Limb (tissue), 2 donors: ENCODE measurements at regions not wholly inside any gene's neighbourhood (a gene's known extent, or its start where the extent isn't known, plus 50 kb on each side); places are given as distances from the start of the nearest gene placed in this dataset.

Experiments used
- DNase-seq, 2 donors: peaks; one replicate each; pipeline ENCODE4 v3.0.0-alpha.2; 2016; ENCODE audit errors: extremely low spot score in 2 of 2

- no peak for DNase-seq
Measured at GRCh38 chr14:25551674-25552073, 501.7 kb upstream of the STXBP6 start.

GRCh38 chr14:25546826-25547225 lies 496.9 kb upstream of the STXBP6 start:
- no peak for DNase-seq

- no peak for DNase-seq
Measured at GRCh38 chr14:25537846-25538455, 488.0 kb upstream of the STXBP6 start.

- no peak for DNase-seq
Measured at GRCh38 chr14:25526290-25526689, 476.3 kb upstream of the STXBP6 start.

GRCh38 chr14:25522926-25523325 lies 473.0 kb upstream of the STXBP6 start:
- DNase-seq = no peak

- DNase-seq = no peak
Measured at GRCh38 chr14:25522116-25522515, 472.2 kb upstream of the STXBP6 start.

GRCh38 chr14:25521616-25522015 lies 471.7 kb upstream of the STXBP6 start:
- DNase-seq = no peak

- DNase-seq = no peak
Measured at GRCh38 chr14:25520821-25521220, 470.9 kb upstream of the STXBP6 start.

GRCh38 chr14:25518364-25518763 lies 468.4 kb upstream of the STXBP6 start:
- DNase-seq = no peak

GRCh38 chr14:25516838-25517237 lies 466.9 kb upstream of the STXBP6 start:
- no peak for DNase-seq

- no peak for DNase-seq
Measured at GRCh38 chr14:25508845-25509244, 458.9 kb upstream of the STXBP6 start.

GRCh38 chr14:25501749-25502148 lies 451.8 kb upstream of the STXBP6 start:
- no peak for DNase-seq

- DNase-seq = no peak
Measured at GRCh38 chr14:25488961-25489360, 439.0 kb upstream of the STXBP6 start.

- DNase-seq = peak in 1 of 2 donors; percentile 18
Measured at GRCh38 chr14:25485381-25485780, 435.4 kb upstream of the STXBP6 start.

GRCh38 chr14:25484906-25485305 lies 435.0 kb upstream of the STXBP6 start:
- DNase-seq = no peak

- peak in 1 of 2 donors; percentile 38 for DNase-seq
Measured at GRCh38 chr14:25484235-25484634, 434.3 kb upstream of the STXBP6 start.

- DNase-seq = no peak
Measured at GRCh38 chr14:25477316-25478098, 427.6 kb upstream of the STXBP6 start.

- DNase-seq = no peak
Measured at GRCh38 chr14:25472700-25473099, 422.8 kb upstream of the STXBP6 start.

- no peak for DNase-seq
Measured at GRCh38 chr14:25464772-25465171, 414.8 kb upstream of the STXBP6 start.

GRCh38 chr14:25464078-25464477 lies 414.1 kb upstream of the STXBP6 start:
- no peak for DNase-seq

- DNase-seq = no peak
Measured at GRCh38 chr14:25463480-25463879, 413.5 kb upstream of the STXBP6 start.

GRCh38 chr14:25461780-25462179 lies 411.8 kb upstream of the STXBP6 start:
- no peak for DNase-seq

- no peak for DNase-seq
Measured at GRCh38 chr14:25444381-25444780, 394.4 kb upstream of the STXBP6 start.
